ENCODE measurements at regions not wholly inside any gene's neighbourhood (a gene's known extent, or its start where the extent isn't known, plus 50 kb on each side); places are given as distances from the start of the nearest gene placed in this dataset.

- no peak for TF ChIP-seq POLR2A (IDR thresholded peaks at IDR 0.05)
- no peak for TF ChIP-seq CTCF (IDR thresholded peaks at IDR 0.05)
Measured at GRCh38 chr6:142642651-142643050, 302.3 kb downstream of the HIVEP2 start.
